ENCODE measurements at regions not wholly inside any gene's neighbourhood (a gene's known extent, or its start where the extent isn't known, plus 50 kb on each side); places are given as distances from the start of the nearest gene placed in this dataset.

- H3K4me3 ChIP-seq (replicated peaks; ENCODE audit: low read depth, low read length) = no peak overlapping the region
- DNase-seq (ENCODE audit: low read depth) = no peak
- no peak for TF ChIP-seq CTCF (IDR thresholded peaks at IDR 0.05; ENCODE audit: low read length, missing control alignments)
These were observed 440.3 kb upstream of the AADAT start for GRCh38 chr4:170529748-170530722.

- no peak for TF ChIP-seq CTCF (IDR thresholded peaks at IDR 0.05; ENCODE audit: low read length, missing control alignments)
- H3K4me3 ChIP-seq (replicated peaks; ENCODE audit: low read depth, low read length) = no peak overlapping the region
- no peak for DNase-seq (ENCODE audit: low read depth)
These were observed 436.7 kb upstream of the AADAT start for GRCh38 chr4:170526471-170526870.

GRCh38 chr4:170522427-170522970 is 432.7 kb upstream of the AADAT start:
- no peak for TF ChIP-seq CTCF (IDR thresholded peaks at IDR 0.05; ENCODE audit: low read length, missing control alignments)

GRCh38 chr4:170497689-170498088 is 407.9 kb upstream of the AADAT start:
- no peak for DNase-seq (ENCODE audit: low read depth)
- H3K4me3 ChIP-seq (replicated peaks; ENCODE audit: low read depth, low read length) = no peak overlapping the region
- TF ChIP-seq CTCF (IDR thresholded peaks at IDR 0.05; ENCODE audit: low read length, missing control alignments) = no peak

More at GRCh38 chr4:170522427-170522970, 432.7 kb upstream of the AADAT start:
- DNase-seq (ENCODE audit: low read depth) = no peak
- H3K4me3 ChIP-seq (replicated peaks; ENCODE audit: low read depth, low read length) = no peak overlapping the region

GRCh38 chr4:170497112-170497511 is 407.4 kb upstream of the AADAT start:
- no peak for TF ChIP-seq CTCF (IDR thresholded peaks at IDR 0.05; ENCODE audit: low read length, missing control alignments)
- no peak for DNase-seq (ENCODE audit: low read depth)
- peak overlapping the region; percentile 16 for H3K4me3 ChIP-seq (replicated peaks; ENCODE audit: low read depth, low read length)

GRCh38 chr4:170491981-170492380 is 402.2 kb upstream of the AADAT start:
- no peak overlapping the region for H3K4me3 ChIP-seq (replicated peaks; ENCODE audit: low read depth, low read length)
- TF ChIP-seq CTCF (IDR thresholded peaks at IDR 0.05; ENCODE audit: low read length, missing control alignments) = no peak
- no peak for DNase-seq (ENCODE audit: low read depth)

Measured in fibroblast of pulmonary artery (primary cell).